Skeletal muscle tissue (tissue), 3 donors: ENCODE measurements at regions not wholly inside any gene's neighbourhood (a gene's known extent, or its start where the extent isn't known, plus 50 kb on each side); places are given as distances from the start of the nearest gene placed in this dataset.

Experiments used
- H3K27ac ChIP-seq: one replicate; pipeline ENCODE4 v1.7.0; 2013; ENCODE audit warnings: mild to moderate bottlenecking, low read depth, low read length, inconsistent platforms
- H3K27me3 ChIP-seq, 3 donors: one replicate each; pipeline ENCODE4 v1.7.0; 2013; ENCODE audit warnings: low read length in 3 of 3; ENCODE audit not compliant: control insufficient read depth in 3 of 3, insufficient read depth in 3 of 3
- H3K36me3 ChIP-seq, 3 donors: one replicate each; pipeline ENCODE4 v1.7.0; 2013; ENCODE audit warnings: low read length in 3 of 3; ENCODE audit not compliant: control insufficient read depth in 3 of 3, insufficient read depth in 3 of 3
- H3K4me1 ChIP-seq, 3 donors: one replicate each; pipeline ENCODE4 v1.7.0; 2013; ENCODE audit warnings: low read length in 3 of 3, mild to moderate bottlenecking in 3 of 3; ENCODE audit not compliant: control insufficient read depth in 3 of 3, insufficient read depth in 3 of 3
- H3K4me3 ChIP-seq, 3 donors: one replicate each; pipeline ENCODE4 v1.7.0; 2013; ENCODE audit warnings: low read length in 3 of 3
- H3K9ac ChIP-seq, 3 donors: one replicate each; pipeline ENCODE4 v1.7.0; 2013; ENCODE audit warnings: low read length in 3 of 3, mild to moderate bottlenecking in 3 of 3, moderate library complexity in 2 of 3, low read depth in 1 of 3
- H3K9me3 ChIP-seq, 3 donors: one replicate each; pipeline ENCODE4 v1.7.0; 2013; ENCODE audit warnings: low read length in 3 of 3; ENCODE audit not compliant: control insufficient read depth in 3 of 3
- donor health status: Osteomylitis.

- Histone ChIP-seq H3K27ac (no peak overlapping the region), H3K27me3 (no peaks in the 10 kb centered on the region)
Observed at GRCh38 chr21:16597753-16598152, 868.0 kb downstream of the USP25 start.

GRCh38 chr21:16605597-16605996 is 875.8 kb downstream of the USP25 start:
- H3K27ac ChIP-seq, result no peak overlapping the region
- H3K36me3 ChIP-seq, result peaks cover 0 to 3% (median 0%) of the 10 kb centered on the region in 3 donors
- no peaks in the 10 kb centered on the region for H3K4me1 ChIP-seq
- H3K4me3 ChIP-seq, result no peak overlapping the region
- no peak overlapping the region for H3K9ac ChIP-seq
- no peaks in the 10 kb centered on the region for H3K9me3 ChIP-seq
- no peaks in the 10 kb centered on the region for H3K27me3 ChIP-seq

More at GRCh38 chr21:16597753-16598152, 868.0 kb downstream of the USP25 start:
- Histone ChIP-seq H3K4me1 (no peaks in the 10 kb centered on the region), H3K36me3 (peaks cover 0 to 5% (median 0%) of the 10 kb centered on the region in 3 donors), H3K9me3 (no peaks in the 10 kb centered on the region), H3K9ac (no peak overlapping the region), H3K4me3 (no peak overlapping the region)

- H3K9ac ChIP-seq, result no peak overlapping the region
- H3K27ac ChIP-seq, result no peak overlapping the region
- no peak overlapping the region for H3K4me3 ChIP-seq
- H3K36me3 ChIP-seq, result peaks cover 0 to 3% (median 0%) of the 10 kb centered on the region in 3 donors
- H3K27me3 ChIP-seq, result no peaks in the 10 kb centered on the region
- H3K4me1 ChIP-seq, result no peaks in the 10 kb centered on the region
- no peaks in the 10 kb centered on the region for H3K9me3 ChIP-seq
Observed at GRCh38 chr21:16606271-16606670, 876.5 kb downstream of the USP25 start.

- Histone ChIP-seq H3K9me3 (no peaks in the 10 kb centered on the region), H3K27me3 (no peaks in the 10 kb centered on the region), H3K4me3 (no peak overlapping the region), H3K9ac (no peak overlapping the region), H3K4me1 (no peaks in the 10 kb centered on the region), H3K27ac (no peak overlapping the region), H3K36me3 (peaks cover 0 to 3% (median 0%) of the 10 kb centered on the region in 3 donors)
Observed at GRCh38 chr21:16608209-16608830, 878.5 kb downstream of the USP25 start.

- Histone ChIP-seq H3K9ac (no peak overlapping the region), H3K4me1 (peaks cover 0 to 3% (median 0%) of the 10 kb centered on the region in 3 donors), H3K9me3 (no peaks in the 10 kb centered on the region), H3K27ac (no peak overlapping the region), H3K36me3 (peaks cover 0 to 3% (median 0%) of the 10 kb centered on the region in 3 donors), H3K27me3 (no peaks in the 10 kb centered on the region), H3K4me3 (no peak overlapping the region)
Observed at GRCh38 chr21:16619281-16619680, 889.5 kb downstream of the USP25 start.

- Histone ChIP-seq H3K27me3 (no peaks in the 10 kb centered on the region), H3K4me3 (no peak overlapping the region), H3K9ac (no peak overlapping the region), H3K4me1 (peaks cover 5% of the 10 kb centered on the region in 3 donors), H3K9me3 (no peaks in the 10 kb centered on the region), H3K36me3 (peaks cover 0 to 3% (median 0%) of the 10 kb centered on the region in 3 donors), H3K27ac (no peak overlapping the region)
Observed at GRCh38 chr21:16620786-16621320, 891.1 kb downstream of the USP25 start.

GRCh38 chr21:16624479-16625118 is 888.2 kb upstream of the CXADR start:
- H3K27ac ChIP-seq, result no peak overlapping the region
- H3K27me3 ChIP-seq, result no peaks in the 10 kb centered on the region
- H3K4me1 ChIP-seq, result peaks cover 2 to 5% (median 5%) of the 10 kb centered on the region in 3 donors
- no peak overlapping the region for H3K4me3 ChIP-seq
- H3K9ac ChIP-seq, result no peak overlapping the region
- H3K36me3 ChIP-seq, result peaks cover 0 to 3% (median 0%) of the 10 kb centered on the region in 3 donors
- H3K9me3 ChIP-seq, result no peaks in the 10 kb centered on the region

GRCh38 chr21:16625491-16625890 is 887.4 kb upstream of the CXADR start:
- Histone ChIP-seq H3K27me3 (no peaks in the 10 kb centered on the region), H3K9me3 (no peaks in the 10 kb centered on the region), H3K9ac (no peak overlapping the region)

GRCh38 chr21:16633831-16634459 is 878.9 kb upstream of the CXADR start:
- H3K27me3 ChIP-seq, result no peaks in the 10 kb centered on the region
- no peak overlapping the region for H3K4me3 ChIP-seq
- H3K4me1 ChIP-seq, result peaks cover 4 to 8% (median 6%) of the 10 kb centered on the region in 3 donors
- no peaks in the 10 kb centered on the region for H3K36me3 ChIP-seq
- H3K9me3 ChIP-seq, result no peaks in the 10 kb centered on the region
- H3K27ac ChIP-seq, result no peak overlapping the region
- no peak overlapping the region for H3K9ac ChIP-seq

More at GRCh38 chr21:16625491-16625890, 887.4 kb upstream of the CXADR start:
- Histone ChIP-seq H3K4me3 (no peak overlapping the region), H3K4me1 (peaks cover 2 to 5% (median 5%) of the 10 kb centered on the region in 3 donors), H3K36me3 (peaks cover 0 to 3% (median 0%) of the 10 kb centered on the region in 3 donors), H3K27ac (no peak overlapping the region)

- peak overlapping the region in 2 of 3 donors; percentile 23 to 48 for H3K4me3 ChIP-seq
Observed at GRCh38 chr21:16634515-16634914, 878.3 kb upstream of the CXADR start.

More at GRCh38 chr21:16634515-16634914, 878.3 kb upstream of the CXADR start:
- Histone ChIP-seq H3K4me1 (peaks cover 4 to 8% (median 6%) of the 10 kb centered on the region in 3 donors), H3K36me3 (no peaks in the 10 kb centered on the region), H3K27me3 (no peaks in the 10 kb centered on the region), H3K9me3 (no peaks in the 10 kb centered on the region), H3K27ac (no peak overlapping the region), H3K9ac (peak overlapping the region in 1 of 3 donors; percentile 55)
